GM12864 (cell line): ENCODE measurements at regions not wholly inside any gene's neighbourhood (a gene's known extent, or its start where the extent isn't known, plus 50 kb on each side); places are given as distances from the start of the nearest gene placed in this dataset.

Experiments used
- DNase-seq: peaks from one replicate; pipeline ENCODE4 v3.0.0-alpha.2; 2011; ENCODE audit warnings: low read depth
- H3K4me3 ChIP-seq: 2 replicates; pipeline ENCODE4 v1.5.1; 2011; ENCODE audit warnings: mild to moderate bottlenecking, low read depth, low read length, control low read depth
- TF ChIP-seq, protein P1 (sequence below): IDR thresholded peaks from 2 replicates; pipeline ENCODE4 v1.5.1; 2011; ENCODE audit warnings: low read depth, mild to moderate bottlenecking, moderate library complexity, low read length, control low read depth, inconsistent platforms; ENCODE audit errors: missing control alignments

DNA sequence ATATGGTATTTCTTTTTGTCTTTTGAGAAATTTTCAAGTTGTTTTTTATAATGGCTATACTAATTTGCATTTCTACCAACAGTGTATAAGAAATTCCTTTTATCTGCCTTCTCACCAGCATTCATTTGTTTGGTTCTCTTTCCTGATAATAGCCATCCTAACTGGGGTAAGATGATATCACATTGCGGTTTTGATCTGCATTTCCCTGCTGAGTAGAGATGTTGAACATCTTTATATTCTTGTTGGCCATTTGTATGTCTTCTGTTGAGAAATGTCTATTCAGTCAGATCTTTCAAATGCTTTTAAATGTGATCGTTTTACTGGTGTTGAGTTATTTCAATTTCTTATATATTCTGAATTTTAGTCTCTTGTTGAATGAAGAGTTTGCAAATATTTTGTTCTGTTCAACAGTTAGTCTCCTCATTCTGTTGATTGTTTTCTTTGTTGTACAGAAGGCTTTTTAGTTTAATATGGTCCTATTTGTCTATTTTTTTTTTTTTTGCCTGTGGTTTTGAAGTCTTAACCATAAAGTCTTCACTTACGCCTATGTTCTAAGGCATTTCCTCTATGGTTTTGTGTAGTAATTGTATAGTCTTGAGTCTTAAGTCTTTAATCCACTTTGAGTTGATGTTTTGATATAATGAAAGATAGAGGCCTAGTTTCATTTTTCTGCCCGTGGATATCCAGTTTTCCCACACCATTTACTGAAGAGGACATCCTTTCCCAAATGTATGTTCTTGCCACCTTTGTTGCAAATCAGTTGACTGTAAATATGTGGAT, 1566.9 kb downstream of the STIM2 start:
- H3K4me3 ChIP-seq = no peak overlapping the region
- DNase-seq = no peak
- TF ChIP-seq, protein P1, sequence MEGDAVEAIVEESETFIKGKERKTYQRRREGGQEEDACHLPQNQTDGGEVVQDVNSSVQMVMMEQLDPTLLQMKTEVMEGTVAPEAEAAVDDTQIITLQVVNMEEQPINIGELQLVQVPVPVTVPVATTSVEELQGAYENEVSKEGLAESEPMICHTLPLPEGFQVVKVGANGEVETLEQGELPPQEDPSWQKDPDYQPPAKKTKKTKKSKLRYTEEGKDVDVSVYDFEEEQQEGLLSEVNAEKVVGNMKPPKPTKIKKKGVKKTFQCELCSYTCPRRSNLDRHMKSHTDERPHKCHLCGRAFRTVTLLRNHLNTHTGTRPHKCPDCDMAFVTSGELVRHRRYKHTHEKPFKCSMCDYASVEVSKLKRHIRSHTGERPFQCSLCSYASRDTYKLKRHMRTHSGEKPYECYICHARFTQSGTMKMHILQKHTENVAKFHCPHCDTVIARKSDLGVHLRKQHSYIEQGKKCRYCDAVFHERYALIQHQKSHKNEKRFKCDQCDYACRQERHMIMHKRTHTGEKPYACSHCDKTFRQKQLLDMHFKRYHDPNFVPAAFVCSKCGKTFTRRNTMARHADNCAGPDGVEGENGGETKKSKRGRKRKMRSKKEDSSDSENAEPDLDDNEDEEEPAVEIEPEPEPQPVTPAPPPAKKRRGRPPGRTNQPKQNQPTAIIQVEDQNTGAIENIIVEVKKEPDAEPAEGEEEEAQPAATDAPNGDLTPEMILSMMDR = no peak

DNA sequence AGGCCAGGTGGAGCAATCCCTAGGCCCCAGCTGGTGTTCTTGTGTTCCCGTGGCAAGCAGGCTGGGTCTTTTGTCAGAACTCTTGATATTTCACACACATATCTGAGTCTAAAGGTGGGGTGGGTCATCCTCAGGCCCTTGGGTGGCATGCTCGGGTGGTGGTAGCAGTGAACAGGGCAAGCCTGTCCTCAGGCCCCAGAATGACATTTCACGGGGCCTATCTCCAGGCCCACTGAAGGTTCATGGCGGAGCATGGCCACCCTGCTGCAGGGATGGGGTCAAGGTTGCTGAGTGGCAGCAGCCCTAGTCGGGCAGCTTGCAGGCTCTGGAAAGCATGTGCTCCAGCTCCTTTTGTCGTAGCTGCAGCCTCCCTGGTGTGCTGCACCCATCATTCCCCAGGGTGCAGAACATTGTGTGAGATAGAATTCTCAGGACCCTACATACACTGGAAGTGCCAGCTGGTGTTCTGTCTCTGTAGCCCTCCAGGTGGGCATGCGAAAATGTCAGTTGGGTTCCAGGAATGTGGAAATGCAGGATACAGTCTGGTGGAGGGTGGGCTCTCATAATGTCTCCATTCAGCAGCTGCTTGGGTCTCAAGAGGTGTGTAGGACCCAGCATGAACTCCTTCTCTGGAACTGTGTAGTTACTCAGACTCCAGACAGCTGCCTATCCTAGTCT, 1571.8 kb downstream of the STIM2 start:
- DNase-seq = no peak
- no peak overlapping the region for H3K4me3 ChIP-seq
- TF ChIP-seq, protein P1 = no peak

DNA sequence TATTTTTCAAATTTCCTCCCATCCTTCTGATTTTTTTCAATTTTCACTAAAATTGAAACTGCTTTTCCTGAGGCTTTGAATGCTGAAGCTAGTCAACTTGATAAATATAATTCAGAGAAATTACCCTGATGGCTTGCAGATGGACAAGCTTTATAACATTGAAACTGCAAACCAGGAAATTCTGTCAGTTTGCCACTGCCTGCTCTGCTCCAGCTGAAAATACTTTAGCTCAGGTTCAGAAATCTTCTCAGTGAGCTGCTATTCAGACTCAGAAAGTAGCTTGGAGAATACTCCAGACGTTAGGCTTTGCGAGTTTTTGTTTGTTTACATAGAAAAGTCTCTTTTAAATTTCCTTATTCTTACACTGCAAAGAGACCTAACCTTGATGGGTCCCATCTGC, 1574.7 kb downstream of the STIM2 start:
- H3K4me3 ChIP-seq = no peak overlapping the region
- DNase-seq = no peak
- TF ChIP-seq, protein P1 = no peak

DNA sequence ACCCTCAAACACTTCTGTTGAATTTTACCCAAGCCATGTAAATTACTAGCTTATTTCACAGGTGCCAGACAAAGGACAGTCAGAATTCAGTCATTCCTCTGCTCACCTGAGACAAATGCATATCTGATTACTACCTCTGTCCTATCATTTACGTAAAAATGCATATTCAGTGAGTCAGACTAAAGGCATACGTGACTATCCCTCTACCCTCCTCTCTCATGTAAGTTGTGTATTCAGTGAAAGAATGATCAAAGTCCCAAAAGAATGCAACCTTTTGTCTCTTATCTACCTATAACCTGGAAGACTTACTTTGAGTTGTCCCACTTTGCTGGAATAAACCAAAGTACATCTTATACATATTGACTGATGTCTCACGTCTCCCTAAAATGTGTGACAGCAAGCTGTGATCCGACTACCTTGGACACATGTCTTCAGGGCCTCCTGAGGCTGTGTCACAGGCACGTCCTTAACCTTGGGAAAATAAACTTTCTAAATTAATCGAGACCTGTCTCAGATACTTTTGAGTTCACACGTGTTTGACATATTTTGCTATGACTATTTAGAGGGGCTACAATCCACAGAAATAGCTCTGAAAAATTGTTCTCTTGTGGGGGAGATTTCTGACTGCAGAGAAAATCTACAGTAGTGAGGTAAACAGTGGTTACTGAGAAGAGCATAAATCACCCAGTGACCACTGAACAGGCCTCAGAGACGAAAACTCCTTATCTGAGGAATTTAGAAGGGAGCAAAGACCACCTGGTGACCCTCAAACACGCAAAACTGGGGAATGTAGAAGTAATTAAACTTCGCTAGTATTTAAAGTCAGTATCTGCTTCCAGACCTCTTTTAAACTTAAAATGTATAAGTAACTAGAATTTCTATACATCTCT, 1575.8 kb downstream of the STIM2 start:
- no peak for DNase-seq
- no peak overlapping the region for H3K4me3 ChIP-seq
- TF ChIP-seq, protein P1 = no peak

DNA sequence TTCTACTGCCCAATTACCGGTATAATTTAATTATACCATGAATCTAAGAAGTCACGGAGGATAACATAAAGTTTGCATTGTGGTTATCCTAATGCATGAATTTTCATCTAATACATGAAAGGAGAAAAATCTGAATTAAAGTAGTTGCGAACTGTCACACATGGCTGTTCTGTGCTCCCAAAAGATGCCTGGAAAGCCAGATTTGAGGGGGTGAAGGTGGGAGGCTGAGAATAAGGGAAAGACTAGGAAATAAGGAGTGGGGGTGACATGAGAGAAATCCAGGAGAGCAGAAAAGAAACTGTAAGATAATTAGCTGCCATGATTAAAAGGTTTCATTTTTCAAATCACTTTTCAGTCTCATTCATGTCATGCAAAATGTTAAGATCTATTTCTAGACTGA, 1582.7 kb downstream of the STIM2 start:
- DNase-seq = no peak
- TF ChIP-seq, protein P1 = no peak

DNA sequence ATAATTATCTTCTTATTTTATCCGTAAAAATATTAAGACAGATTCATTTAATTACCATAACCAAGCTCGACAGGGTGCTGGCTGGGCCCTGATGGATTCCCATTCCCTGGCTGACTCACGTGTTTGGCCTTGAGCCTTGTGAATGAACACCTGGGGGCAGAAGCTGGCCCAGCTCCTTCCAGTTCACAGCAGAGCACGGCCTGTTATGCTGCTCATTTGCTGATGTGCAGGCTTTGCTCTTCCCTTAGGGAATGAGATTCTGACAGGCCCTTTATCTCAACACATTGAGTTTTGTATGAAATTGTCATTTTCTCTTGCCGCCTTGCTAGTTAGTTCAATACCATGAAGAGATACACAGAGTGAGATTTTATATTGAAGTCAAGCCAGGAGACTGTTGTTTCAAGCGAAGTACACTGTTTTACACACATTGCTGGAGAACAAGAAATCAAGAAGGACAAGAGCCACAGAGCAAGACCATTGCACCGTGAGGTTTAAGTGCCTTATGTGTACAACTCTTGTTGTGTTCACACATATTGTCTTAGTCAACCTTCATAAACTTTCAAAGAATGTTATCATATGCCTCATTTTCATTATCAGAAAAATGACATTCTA, 1583.3 kb downstream of the STIM2 start:
- DNase-seq = no peak
- no peak overlapping the region for H3K4me3 ChIP-seq
- TF ChIP-seq, protein P1 = no peak

More for the DNA sequence above, 1582.7 kb downstream of the STIM2 start:
- H3K4me3 ChIP-seq = no peak overlapping the region
